SK-N-SH treated with all-trans-retinoic acid at 6 μM for 48 hours (cell line): ENCODE measurements at regions not wholly inside any gene's neighbourhood (a gene's known extent, or its start where the extent isn't known, plus 50 kb on each side); places are given as distances from the start of the nearest gene placed in this dataset.

Source experiments
- ATAC-seq: fragments of 200-7000 bp; cut with Tn5 transposase; 3 replicates; pipeline ENCODE4 v1.9.1; 2020; ENCODE audit warnings: mild to moderate bottlenecking, moderate library complexity
- ARNTL ChIP-seq: fragments of 450-650 bp; formaldehyde crosslinking; IDR thresholded peaks from 2 replicates; pipeline ENCODE4 v1.5.0; 2020; ENCODE audit warnings: low read depth, mild to moderate bottlenecking, moderate library complexity, borderline replicate concordance
- BACH2 ChIP-seq: fragments of 250-450 bp; sonication (Bioruptor Pico); IDR thresholded peaks from 2 replicates; pipeline ENCODE4 v1.9.0; 2021; ENCODE audit warnings: mild to moderate bottlenecking, borderline replicate concordance
- CSDC2 ChIP-seq: fragments of 250-450 bp; sonication (Bioruptor Pico); IDR thresholded peaks from 2 replicates; pipeline ENCODE4 v1.5.0; 2020; ENCODE audit warnings: mild to moderate bottlenecking, moderate library complexity
- ESRRG ChIP-seq: fragments of 250-450 bp; sonication (Bioruptor Pico); IDR thresholded peaks from 2 replicates; pipeline ENCODE4 v1.6.1; 2021; ENCODE audit warnings: mild to moderate bottlenecking
- GLIS3 ChIP-seq: fragments of 250-450 bp; sonication (Bioruptor Pico); IDR thresholded peaks from 2 replicates; pipeline ENCODE4 v1.5.0; 2020; ENCODE audit warnings: mild to moderate bottlenecking, moderate library complexity
- ISL1 ChIP-seq: fragments of 250-450 bp; sonication (Bioruptor Pico); IDR thresholded peaks from 2 replicates; pipeline ENCODE4 v2.1.2; 2022; ENCODE audit warnings: mild to moderate bottlenecking, moderate library complexity
- OSR1 ChIP-seq: fragments of 250-450 bp; sonication (Bioruptor Pico); IDR thresholded peaks from 2 replicates; pipeline ENCODE4 v1.8.0; 2022; ENCODE audit warnings: moderate library complexity, mild to moderate bottlenecking, inconsistent platforms
- PPARA ChIP-seq: fragments of 250-450 bp; sonication (Bioruptor Pico); IDR thresholded peaks from 2 replicates; pipeline ENCODE4 v1.5.0; 2020; ENCODE audit warnings: mild to moderate bottlenecking, borderline replicate concordance
- RARB ChIP-seq: fragments of 250-450 bp; sonication (Bioruptor Pico); IDR thresholded peaks from 2 replicates; pipeline ENCODE4 v1.8.0; 2021; ENCODE audit warnings: mild to moderate bottlenecking, moderate library complexity
- SNAI2 ChIP-seq: fragments of 250-450 bp; sonication (Bioruptor Pico); IDR thresholded peaks from 2 replicates; pipeline ENCODE4 v1.5.0; 2020; ENCODE audit warnings: mild to moderate bottlenecking, moderate library complexity
- TCF4 ChIP-seq: fragments of 250-450 bp; sonication (Bioruptor Pico); IDR thresholded peaks from 2 replicates; pipeline ENCODE4 v1.8.0; 2021; ENCODE audit warnings: mild to moderate bottlenecking, moderate library complexity, borderline replicate concordance
- TOX ChIP-seq: fragments of 250-450 bp; sonication (Bioruptor Pico); IDR thresholded peaks from 2 replicates; pipeline ENCODE4 v1.8.0; 2021; ENCODE audit warnings: mild to moderate bottlenecking, moderate library complexity, borderline replicate concordance
- ZC3H10 ChIP-seq: fragments of 250-450 bp; sonication (Bioruptor Pico); IDR thresholded peaks from 2 replicates; pipeline ENCODE4 v1.5.1; 2021; ENCODE audit warnings: mild to moderate bottlenecking, moderate library complexity
- ZFP3 ChIP-seq: fragments of 250-450 bp; sonication (Bioruptor Pico); IDR thresholded peaks from 2 replicates; pipeline ENCODE4 v1.5.0; 2020; ENCODE audit warnings: mild to moderate bottlenecking, moderate library complexity
- ZFP30 ChIP-seq: fragments of 450-650 bp; formaldehyde crosslinking; IDR thresholded peaks from 2 replicates; pipeline ENCODE4 v1.5.0; 2022; ENCODE audit warnings: mild to moderate bottlenecking, moderate library complexity
- ZNF565 ChIP-seq: fragments of 450-650 bp; formaldehyde crosslinking; conservative IDR thresholded peaks from 2 replicates; pipeline ENCODE4 v1.5.0; 2020; ENCODE audit warnings: low read depth, mild to moderate bottlenecking, moderate library complexity
- ZNF70 ChIP-seq: fragments of 450-650 bp; formaldehyde crosslinking; IDR thresholded peaks from 2 replicates; pipeline ENCODE4 v1.5.0; 2020; ENCODE audit warnings: mild to moderate bottlenecking, moderate library complexity
- ZNF8 ChIP-seq: fragments of 450-650 bp; formaldehyde crosslinking; IDR thresholded peaks from 2 replicates; pipeline ENCODE4 v1.5.0; 2020; ENCODE audit warnings: mild to moderate bottlenecking, moderate library complexity
- TF ChIP-seq, protein P1 (sequence below): fragments of 250-450 bp; sonication (Bioruptor Pico); IDR thresholded peaks from 2 replicates; pipeline ENCODE4 v1.5.1; 2020; ENCODE audit warnings: low read depth, mild to moderate bottlenecking, moderate library complexity
- TF ChIP-seq, protein P2 (sequence below): fragments of 250-450 bp; sonication (Bioruptor Pico); IDR thresholded peaks from 2 replicates; pipeline ENCODE4 v1.8.0; 2021; ENCODE audit warnings: low read depth, mild to moderate bottlenecking, moderate library complexity, borderline replicate concordance
- TF ChIP-seq, protein P3 (sequence below): fragments of 250-450 bp; sonication (Bioruptor Pico); IDR thresholded peaks from 2 replicates; pipeline ENCODE4 v1.8.0; 2020; ENCODE audit warnings: mild to moderate bottlenecking, moderate library complexity, borderline replicate concordance
- TF ChIP-seq, protein P4 (sequence below): fragments of 250-450 bp; sonication (Bioruptor Pico); IDR thresholded peaks from 2 replicates; pipeline ENCODE4 v1.5.1; 2021; ENCODE audit warnings: mild to moderate bottlenecking, moderate library complexity
- TF ChIP-seq, protein P5 (sequence below): fragments of 250-450 bp; sonication (Bioruptor Pico); IDR thresholded peaks from 2 replicates; pipeline ENCODE4 v1.5.0; 2020; ENCODE audit warnings: mild to moderate bottlenecking, moderate library complexity

DNA sequence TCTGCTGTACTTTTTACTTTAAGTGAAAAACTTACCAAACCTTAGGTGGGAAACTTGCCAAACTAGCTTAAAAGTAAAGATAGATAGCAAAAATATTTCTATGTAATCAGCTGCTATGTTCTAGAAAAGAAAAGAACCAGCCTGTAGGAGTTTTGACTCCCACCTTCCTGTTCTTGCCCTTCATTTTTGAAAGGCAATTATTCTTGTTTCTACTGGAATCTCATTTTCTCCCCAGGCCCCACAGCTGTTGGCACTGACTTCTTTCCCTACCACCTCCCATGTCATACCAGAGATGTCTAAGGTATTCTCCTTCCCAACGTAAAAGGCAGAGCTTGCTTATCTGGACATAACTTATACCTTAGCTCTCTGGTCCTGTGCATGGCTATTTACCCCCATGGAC, 389.7 kb downstream of the ARHGEF28 start:
- ATAC-seq, result no peak
- TF ChIP-seq SNAI2 (CRISPR knock-in tag) (no peak), RARB (no peak), BACH2 (CRISPR knock-in tag) (no peak), CSDC2 (CRISPR knock-in tag) (no peak), OSR1 (CRISPR knock-in tag) (no peak), ZNF8 (no peak), GLIS3 (no peak), TCF4 (CRISPR knock-in tag) (no peak), ZFP30 (CRISPR knock-in tag) (no peak), ARNTL (no peak), PPARA (CRISPR knock-in tag) (no peak), ZFP3 (CRISPR knock-in tag) (no peak), ZC3H10 (no peak), ZNF565 (CRISPR knock-in tag) (no peak), ESRRG (no peak)
- TF ChIP-seq, protein P1, sequence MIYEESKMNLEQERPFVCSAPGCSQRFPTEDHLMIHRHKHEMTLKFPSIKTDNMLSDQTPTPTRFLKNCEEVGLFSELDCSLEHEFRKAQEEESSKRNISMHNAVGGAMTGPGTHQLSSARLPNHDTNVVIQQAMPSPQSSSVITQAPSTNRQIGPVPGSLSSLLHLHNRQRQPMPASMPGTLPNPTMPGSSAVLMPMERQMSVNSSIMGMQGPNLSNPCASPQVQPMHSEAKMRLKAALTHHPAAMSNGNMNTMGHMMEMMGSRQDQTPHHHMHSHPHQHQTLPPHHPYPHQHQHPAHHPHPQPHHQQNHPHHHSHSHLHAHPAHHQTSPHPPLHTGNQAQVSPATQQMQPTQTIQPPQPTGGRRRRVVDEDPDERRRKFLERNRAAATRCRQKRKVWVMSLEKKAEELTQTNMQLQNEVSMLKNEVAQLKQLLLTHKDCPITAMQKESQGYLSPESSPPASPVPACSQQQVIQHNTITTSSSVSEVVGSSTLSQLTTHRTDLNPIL, result no peak
- TF ChIP-seq, protein P2, sequence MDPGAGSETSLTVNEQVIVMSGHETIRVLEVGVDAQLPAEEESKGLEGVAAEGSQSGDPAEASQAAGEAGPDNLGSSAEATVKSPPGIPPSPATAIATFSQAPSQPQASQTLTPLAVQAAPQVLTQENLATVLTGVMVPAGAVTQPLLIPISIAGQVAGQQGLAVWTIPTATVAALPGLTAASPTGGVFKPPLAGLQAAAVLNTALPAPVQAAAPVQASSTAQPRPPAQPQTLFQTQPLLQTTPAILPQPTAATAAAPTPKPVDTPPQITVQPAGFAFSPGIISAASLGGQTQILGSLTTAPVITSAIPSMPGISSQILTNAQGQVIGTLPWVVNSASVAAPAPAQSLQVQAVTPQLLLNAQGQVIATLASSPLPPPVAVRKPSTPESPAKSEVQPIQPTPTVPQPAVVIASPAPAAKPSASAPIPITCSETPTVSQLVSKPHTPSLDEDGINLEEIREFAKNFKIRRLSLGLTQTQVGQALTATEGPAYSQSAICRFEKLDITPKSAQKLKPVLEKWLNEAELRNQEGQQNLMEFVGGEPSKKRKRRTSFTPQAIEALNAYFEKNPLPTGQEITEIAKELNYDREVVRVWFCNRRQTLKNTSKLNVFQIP (CRISPR knock-in tag), result no peak
- TF ChIP-seq, protein P3, sequence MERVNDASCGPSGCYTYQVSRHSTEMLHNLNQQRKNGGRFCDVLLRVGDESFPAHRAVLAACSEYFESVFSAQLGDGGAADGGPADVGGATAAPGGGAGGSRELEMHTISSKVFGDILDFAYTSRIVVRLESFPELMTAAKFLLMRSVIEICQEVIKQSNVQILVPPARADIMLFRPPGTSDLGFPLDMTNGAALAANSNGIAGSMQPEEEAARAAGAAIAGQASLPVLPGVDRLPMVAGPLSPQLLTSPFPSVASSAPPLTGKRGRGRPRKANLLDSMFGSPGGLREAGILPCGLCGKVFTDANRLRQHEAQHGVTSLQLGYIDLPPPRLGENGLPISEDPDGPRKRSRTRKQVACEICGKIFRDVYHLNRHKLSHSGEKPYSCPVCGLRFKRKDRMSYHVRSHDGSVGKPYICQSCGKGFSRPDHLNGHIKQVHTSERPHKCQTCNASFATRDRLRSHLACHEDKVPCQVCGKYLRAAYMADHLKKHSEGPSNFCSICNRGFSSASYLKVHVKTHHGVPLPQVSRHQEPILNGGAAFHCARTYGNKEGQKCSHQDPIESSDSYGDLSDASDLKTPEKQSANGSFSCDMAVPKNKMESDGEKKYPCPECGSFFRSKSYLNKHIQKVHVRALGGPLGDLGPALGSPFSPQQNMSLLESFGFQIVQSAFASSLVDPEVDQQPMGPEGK (CRISPR knock-in tag), result no peak
- TF ChIP-seq, protein P4, sequence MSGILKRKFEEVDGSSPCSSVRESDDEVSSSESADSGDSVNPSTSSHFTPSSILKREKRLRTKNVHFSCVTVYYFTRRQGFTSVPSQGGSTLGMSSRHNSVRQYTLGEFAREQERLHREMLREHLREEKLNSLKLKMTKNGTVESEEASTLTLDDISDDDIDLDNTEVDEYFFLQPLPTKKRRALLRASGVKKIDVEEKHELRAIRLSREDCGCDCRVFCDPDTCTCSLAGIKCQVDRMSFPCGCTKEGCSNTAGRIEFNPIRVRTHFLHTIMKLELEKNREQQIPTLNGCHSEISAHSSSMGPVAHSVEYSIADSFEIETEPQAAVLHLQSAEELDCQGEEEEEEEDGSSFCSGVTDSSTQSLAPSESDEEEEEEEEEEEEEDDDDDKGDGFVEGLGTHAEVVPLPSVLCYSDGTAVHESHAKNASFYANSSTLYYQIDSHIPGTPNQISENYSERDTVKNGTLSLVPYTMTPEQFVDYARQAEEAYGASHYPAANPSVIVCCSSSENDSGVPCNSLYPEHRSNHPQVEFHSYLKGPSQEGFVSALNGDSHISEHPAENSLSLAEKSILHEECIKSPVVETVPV (CRISPR knock-in tag), result no peak
- TF ChIP-seq, protein P5, sequence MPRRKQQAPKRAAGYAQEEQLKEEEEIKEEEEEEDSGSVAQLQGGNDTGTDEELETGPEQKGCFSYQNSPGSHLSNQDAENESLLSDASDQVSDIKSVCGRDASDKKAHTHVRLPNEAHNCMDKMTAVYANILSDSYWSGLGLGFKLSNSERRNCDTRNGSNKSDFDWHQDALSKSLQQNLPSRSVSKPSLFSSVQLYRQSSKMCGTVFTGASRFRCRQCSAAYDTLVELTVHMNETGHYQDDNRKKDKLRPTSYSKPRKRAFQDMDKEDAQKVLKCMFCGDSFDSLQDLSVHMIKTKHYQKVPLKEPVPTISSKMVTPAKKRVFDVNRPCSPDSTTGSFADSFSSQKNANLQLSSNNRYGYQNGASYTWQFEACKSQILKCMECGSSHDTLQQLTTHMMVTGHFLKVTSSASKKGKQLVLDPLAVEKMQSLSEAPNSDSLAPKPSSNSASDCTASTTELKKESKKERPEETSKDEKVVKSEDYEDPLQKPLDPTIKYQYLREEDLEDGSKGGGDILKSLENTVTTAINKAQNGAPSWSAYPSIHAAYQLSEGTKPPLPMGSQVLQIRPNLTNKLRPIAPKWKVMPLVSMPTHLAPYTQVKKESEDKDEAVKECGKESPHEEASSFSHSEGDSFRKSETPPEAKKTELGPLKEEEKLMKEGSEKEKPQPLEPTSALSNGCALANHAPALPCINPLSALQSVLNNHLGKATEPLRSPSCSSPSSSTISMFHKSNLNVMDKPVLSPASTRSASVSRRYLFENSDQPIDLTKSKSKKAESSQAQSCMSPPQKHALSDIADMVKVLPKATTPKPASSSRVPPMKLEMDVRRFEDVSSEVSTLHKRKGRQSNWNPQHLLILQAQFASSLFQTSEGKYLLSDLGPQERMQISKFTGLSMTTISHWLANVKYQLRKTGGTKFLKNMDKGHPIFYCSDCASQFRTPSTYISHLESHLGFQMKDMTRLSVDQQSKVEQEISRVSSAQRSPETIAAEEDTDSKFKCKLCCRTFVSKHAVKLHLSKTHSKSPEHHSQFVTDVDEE (CRISPR knock-in tag), result no peak

DNA sequence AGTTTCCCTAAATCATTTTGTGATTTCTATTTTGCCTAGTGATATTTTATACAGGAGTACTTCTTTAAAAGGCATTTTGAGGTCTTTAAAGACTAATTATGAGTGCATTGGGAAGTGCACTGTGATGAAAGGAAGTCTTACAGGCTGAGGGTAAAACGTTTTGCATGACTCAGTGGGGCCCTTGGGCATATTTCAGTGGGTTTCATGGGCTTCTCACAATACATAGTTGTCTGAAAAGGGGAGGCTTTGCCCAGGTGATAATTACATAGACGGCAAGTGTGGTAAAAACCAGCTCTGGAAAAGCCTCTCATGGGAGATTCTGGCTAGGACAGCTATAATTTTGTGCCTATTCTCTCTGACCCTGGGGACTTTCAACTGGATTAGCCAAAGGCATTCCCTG, 387.2 kb downstream of the ARHGEF28 start:
- ATAC-seq, result no peak
- no peak for TF ChIP-seq ZFP3 (CRISPR knock-in tag)

DNA sequence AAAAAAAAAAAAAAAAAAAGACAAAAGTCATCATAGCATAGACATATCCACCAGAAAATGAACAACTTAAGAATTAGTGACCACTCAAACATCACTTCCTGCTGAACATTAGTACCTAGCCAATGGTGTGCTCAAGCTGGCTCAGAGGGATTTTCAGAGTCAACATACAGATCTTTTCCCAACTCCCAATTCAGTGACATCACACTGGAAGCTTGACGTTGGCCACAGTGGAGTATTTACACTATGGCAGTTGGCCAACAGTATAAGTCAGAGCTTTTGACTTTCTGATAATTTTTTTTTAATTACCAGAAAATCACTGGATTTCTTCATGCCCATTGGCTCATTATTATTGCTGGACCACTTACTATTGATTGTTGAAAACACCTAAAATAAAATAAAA, 383.5 kb downstream of the ARHGEF28 start:
- no peak for TF ChIP-seq ZFP30 (CRISPR knock-in tag)
- TF ChIP-seq OSR1 (CRISPR knock-in tag), result no peak
- no peak for TF ChIP-seq BACH2 (CRISPR knock-in tag)
- TF ChIP-seq, protein P4 (CRISPR knock-in tag), result no peak
- no peak for TF ChIP-seq ESRRG
- TF ChIP-seq CSDC2 (CRISPR knock-in tag), result no peak
- no peak for TF ChIP-seq TCF4 (CRISPR knock-in tag)
- no peak for TF ChIP-seq ISL1 (CRISPR knock-in tag)
- TF ChIP-seq ZNF70 (CRISPR knock-in tag), result no peak
- TF ChIP-seq ARNTL, result no peak
- no peak for TF ChIP-seq ZNF565 (CRISPR knock-in tag)
- TF ChIP-seq ZFP3 (CRISPR knock-in tag), result no peak
- TF ChIP-seq, protein P2 (CRISPR knock-in tag), result no peak
- TF ChIP-seq TOX, result no peak
- TF ChIP-seq GLIS3, result no peak
- no peak for TF ChIP-seq PPARA (CRISPR knock-in tag)
- TF ChIP-seq SNAI2 (CRISPR knock-in tag), result no peak
- no peak for TF ChIP-seq ZC3H10
- TF ChIP-seq, protein P1, result no peak

More for the DNA sequence above, 383.5 kb downstream of the ARHGEF28 start:
- no peak for ATAC-seq
